Fibroblast of skin of back (primary cell): ENCODE measurements at regions not wholly inside any gene's neighbourhood (a gene's known extent, or its start where the extent isn't known, plus 50 kb on each side); places are given as distances from the start of the nearest gene placed in this dataset.

ENCODE experiments used
- DNase-seq: peaks from one replicate; pipeline ENCODE4 v3.0.0-alpha.2; 2013

- no peak for DNase-seq
These were observed 88.8 kb upstream of the ARHGEF3 start for GRCh38 chr3:56890448-56891091.

DNA sequence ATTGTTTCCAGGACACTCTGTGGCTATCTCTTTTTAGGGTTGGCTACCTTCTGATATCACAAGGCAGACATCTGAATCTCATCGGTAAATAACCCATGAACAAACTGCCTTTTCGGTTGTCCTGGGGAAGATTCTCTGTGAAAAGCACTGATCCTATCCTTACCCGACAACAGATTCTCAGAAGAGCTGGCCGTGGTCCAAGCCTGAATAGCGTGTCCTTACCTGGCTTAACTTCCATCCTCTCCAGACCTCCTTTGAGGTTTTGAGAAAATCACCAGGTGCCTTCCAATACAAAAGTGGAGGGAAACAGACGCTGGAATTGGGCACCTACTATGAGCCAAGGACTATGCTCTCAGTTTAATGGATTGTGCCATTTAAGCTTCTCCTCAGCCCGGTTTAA is 87.4 kb upstream of the ARHGEF3 start:
- no peak for DNase-seq

DNA sequence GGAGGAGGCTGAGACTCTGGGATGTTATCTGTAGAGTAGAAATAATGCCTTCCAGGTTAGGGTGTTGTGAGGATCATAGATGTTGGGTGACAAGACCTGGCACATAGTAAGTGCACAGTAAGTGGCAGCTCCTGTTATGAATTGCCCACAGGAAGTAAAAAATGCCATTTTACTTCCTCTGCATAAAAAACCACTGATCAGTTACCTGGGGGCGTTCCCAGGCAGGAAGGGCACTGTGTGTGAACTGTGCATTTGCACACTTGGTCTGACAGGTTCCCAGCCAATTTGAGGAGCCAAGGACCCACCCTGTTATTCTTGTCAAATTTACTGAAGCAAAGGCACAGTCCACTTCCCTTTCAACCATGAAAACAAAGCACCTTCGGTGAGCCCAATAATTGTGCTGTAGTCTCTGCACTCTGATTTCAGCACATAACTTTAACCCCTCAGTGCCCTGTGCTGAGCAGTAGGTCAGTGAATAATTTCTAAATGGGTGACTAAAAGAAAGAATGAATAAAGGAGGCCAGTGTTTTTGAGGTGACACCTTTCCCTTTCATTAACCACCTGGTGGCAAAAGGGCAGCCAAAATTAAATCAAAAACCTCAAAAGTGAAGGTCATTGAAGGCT is 85.8 kb upstream of the ARHGEF3 start:
- no peak for DNase-seq

GRCh38 chr3:56886314-56886713 is 84.6 kb upstream of the ARHGEF3 start:
- no peak for DNase-seq

GRCh38 chr3:56885879-56886278 is 84.1 kb upstream of the ARHGEF3 start:
- DNase-seq = no peak

DNA sequence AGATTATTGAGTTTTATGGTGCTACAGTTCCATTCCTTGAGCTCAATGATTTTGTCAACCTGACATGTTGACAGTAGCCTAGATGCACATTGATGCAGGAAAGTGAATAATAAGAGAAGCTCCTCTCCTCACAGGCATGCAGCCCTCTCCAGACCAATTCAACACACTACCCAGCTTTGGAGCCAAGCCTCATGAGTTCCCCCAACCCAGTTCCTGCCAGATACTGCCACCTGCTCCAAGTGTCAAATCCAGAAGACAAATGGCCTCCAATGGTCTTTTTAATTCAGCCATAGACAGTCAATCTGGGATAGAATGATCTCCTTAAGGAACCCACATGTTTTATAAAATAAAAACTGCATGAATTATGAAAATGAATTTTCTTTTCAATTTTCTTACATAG is 83.7 kb upstream of the ARHGEF3 start:
- no peak for DNase-seq

DNA sequence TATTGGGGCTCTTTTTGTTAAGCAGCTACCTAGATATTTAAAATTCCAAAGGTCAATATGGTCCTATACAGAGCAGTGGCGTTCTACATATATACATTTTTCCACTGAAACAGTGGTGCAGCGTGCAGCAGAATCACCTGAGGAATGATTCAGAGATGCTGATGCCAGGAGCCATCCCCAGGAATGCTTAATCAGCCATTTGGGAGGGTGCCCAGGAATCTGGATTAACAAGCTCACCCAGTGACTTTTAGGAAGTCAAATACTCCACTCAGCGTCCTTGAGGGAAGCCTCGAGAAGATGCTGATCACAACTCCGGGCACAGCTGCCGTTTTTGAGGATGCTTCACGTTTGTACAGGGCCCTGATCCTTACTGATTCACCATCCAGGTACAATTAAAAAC is 82.6 kb upstream of the ARHGEF3 start:
- no peak for DNase-seq

DNA sequence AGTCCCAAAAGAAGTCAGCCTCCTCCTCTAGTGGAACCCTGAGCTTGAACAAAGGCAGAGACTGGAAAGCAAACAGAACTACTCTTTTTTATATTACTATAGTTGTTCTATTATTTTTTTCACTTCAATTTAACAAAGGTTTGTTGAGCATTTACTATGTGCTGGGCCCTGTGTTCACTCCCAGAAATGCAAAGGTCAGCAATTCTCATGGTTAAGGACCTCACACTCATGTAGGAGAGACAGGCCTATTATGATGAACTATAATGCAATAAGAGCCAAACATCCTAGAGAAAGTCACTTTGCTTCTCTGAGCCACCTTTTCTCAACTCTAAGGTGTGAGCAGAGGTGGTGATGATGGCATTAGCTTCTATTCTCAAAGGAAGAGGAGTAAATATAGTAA is 82.1 kb upstream of the ARHGEF3 start:
- no peak for DNase-seq

DNA sequence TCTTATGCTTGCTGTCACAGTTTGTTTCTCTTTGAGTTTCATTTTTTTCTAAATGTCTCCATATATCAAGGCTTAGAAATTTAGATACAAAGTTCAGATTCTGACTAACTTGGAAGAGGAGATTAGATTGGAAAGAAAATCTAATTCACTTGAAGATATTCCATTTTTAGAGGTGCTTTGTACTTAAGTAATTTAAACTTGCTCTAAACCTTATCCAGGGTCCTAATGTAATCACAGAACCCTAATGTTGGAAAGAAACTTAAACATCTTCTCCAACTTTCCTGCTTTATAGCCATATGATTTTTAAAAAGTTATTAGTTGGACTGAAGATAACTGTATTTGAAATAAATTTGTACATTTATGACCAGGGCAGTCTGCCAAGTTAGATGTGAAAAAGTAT is 81.1 kb upstream of the ARHGEF3 start:
- no peak for DNase-seq

DNA sequence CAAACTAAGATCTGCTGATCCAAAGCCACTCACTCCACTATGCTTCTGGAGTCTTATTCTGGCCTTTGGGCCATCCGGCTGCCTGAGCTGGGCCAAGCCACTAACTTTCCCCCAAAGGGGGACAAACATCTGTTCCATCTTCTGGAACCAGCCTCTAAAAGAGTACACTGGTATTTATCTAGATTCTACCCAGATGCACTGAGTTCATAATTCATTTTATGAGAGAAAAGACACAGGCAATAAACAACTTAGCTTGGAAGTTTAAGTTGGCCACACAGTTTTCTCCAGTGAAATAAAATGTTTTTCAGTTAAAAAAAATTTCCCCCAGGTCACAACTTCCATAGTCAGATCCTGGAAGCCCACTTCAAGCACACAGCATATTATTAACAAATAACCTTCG is 80.1 kb upstream of the ARHGEF3 start:
- DNase-seq = no peak

- no peak for DNase-seq
These were observed 79.2 kb upstream of the ARHGEF3 start for GRCh38 chr3:56880720-56881575.

GRCh38 chr3:56879436-56880215 is 77.9 kb upstream of the ARHGEF3 start:
- peak; percentile 57 for DNase-seq

DNA sequence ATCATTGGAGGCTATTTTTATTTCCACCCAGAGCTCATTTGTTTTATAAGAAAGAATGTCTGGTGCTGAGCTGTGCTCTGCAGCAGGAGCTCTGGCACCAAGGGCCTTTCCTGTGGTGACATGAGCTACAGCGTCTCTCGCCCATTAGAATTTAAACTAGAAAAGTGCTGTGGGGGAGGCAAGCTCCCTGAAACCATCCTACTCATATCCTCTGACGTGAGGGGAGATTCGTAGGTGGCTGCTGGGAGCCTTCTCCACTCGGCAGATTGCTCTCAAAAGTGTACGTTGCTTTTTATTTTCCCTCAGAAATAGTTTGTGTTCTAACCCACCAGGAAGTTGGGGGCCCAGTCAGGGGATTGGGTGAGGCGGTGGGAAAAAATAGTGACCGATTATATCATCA is 76.3 kb upstream of the ARHGEF3 start:
- peak; percentile 25 for DNase-seq

DNA sequence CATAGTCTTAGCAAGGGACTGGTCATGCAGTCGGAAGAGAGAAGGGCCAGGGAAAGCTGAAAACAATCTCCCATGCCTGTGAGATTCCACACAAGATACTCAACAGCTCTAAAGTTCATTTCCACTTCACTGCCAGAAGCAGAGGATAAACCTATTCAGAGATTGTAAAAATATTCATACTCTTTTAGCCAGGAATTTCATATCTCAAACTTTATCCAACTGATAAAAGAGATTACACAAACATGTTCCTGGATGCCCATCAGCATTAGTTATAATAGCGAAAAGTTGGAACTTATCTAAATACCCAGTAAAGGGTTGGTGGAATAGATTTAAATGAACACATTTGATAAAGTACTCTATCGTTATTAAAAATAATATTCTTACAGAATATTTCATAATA is 75.2 kb upstream of the ARHGEF3 start:
- DNase-seq = no peak

DNA sequence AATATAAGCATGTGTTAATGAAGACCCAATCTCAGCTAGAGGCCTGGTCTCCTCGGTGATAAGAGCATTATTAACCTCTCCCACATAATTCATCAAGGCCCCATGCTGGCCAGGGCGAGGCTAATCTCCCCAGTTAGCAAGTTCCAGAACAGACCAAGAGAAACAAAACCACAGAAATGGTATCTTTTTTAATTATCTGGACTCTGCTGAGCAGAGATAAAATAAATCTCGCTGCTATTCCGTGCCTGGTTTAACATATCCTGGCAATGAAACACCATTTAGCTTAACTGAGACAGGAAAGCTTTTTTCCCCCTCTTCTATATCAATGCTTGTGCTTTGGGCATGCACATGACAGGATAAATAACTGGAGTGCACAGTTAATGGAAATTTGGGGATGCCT is 72.5 kb upstream of the ARHGEF3 start:
- DNase-seq = no peak

DNA sequence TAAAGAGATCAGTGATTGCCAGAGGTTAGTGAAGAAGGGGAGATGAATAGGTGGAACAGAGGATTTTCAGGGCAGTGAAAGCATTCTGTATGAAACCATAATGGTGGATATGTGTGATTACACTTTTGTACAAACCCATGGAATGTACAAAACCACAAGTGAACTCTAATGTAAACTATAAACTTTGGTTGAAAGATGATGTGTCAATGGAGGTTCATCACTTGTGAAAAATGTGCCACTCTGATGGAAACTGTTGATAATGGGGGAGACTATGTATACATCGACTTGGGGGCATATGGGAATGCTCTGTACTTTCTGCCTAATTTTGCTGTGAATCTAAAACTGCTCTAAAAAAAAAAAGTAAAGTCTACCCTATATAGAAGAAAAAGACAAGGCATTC is 68.7 kb upstream of the ARHGEF3 start:
- peak; percentile 45 for DNase-seq

DNA sequence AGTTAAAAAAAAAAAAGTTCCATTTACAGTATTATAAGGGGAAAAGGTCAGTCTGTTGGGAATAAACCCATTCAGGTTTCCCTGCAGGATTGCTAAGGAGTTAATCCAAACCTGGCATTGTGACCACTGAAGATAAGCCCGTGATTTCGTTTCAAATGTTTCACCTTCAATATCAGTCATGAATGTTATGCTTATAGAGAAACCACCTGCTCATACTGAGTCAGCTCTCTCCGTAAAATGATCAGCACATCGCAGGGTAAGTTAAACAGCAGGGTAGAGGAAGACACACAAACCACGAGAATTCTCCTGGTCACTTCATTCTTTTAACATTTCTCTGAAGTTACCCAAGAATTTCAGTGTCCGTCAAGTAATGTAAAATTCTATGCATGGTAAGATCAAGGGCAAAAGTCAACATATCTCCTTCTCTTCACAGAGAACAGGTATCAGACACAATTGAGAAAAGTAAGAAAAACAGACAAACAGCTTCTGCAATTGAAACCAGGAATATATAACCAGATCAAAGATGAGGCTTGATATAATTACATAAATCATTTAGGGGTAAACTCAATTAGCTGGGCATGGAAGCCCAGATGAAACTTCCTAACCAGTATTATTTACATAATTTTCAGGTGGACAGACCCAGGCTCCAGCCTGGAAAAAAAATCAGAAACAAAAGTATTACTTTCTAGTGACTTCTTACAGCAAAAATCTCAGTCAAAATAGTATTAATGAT is 67.6 kb upstream of the ARHGEF3 start:
- DNase-seq = no peak

DNA sequence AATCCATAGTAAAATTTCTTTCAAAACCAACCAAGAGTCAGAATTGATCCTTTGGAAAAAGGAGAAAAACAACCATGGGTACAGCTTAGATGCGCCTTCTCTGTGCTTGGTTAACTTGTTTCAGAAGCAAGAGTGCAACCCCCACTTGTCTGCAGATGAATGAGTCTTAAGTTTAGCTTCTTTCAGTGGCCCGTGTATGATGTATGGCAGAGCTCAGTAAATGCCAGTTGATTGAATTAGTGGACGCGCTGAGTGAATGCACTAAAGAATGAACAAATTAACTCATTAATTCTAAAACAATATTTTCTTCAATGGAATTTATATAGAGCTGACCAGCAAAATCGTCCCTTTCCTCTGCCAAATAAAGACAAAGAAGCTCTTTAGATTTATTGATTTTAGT is 67.0 kb upstream of the ARHGEF3 start:
- DNase-seq = no peak

DNA sequence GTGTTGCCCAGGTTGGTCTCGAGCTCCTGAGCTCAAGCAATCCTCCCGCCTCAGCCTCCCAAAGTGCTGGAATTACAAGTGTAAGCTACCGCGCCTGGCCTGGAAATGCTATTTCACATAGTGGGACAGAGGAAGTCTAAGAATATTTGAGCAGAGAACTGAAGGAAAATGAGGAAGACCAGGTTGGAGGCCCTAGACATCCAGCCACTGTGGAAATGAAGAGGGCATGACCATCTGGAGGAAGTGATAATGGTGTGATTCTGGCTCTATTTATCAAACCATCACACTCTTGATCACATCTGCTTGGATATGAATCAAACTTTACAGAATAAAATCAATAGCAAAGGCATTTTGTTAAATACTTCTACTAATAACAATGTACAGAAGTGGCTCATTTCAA is 65.9 kb upstream of the ARHGEF3 start:
- DNase-seq = no peak

DNA sequence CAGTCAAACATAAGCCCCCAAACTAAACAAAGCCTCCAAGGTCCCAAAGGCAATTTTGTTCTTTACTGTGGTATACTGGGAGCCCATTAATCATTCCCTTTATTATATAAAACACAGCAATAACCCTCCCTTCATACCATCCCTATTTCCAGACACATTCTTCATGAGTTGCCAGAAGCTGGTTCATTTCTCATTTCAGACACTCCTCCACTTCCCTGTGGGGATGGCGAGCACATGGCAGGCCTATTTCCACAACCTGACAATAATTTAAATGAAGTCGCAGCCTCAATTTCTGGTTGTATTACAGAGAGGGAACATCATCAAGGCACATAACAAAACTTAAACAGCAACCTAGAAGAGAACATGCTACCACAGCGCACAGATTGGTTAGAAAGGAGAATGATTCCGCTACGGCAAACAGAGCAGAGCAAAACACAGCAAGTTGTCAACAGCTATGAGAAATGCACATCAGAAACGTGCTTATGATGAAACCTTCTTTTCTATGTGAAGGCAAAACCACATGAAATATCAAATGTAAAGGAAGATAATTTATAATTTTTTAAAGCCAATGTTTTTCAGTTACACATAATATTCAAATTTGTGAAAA is 63.3 kb upstream of the ARHGEF3 start:
- DNase-seq = no peak

DNA sequence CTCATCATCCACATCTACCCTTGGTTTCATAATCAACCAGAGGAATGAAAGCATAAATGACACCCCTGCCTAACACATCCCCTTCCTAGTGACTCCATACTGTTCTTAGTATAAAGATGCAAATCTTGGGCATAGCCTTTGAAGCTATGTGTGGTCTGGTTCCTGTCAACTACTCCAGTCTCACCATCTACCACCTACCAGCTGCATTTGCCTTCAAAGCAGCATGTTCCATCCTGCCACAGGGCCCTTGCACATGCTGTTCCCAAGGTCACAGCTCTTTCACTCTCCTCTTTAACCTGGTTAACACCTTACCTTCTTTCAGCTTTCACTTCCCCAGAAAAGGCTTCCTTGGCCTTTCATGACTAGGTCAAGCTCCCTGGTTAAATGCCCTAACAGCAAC is 62.3 kb upstream of the ARHGEF3 start:
- no peak for DNase-seq
